Stomach (tissue), 4 donors: ENCODE measurements at regions not wholly inside any gene's neighbourhood (a gene's known extent, or its start where the extent isn't known, plus 50 kb on each side); places are given as distances from the start of the nearest gene placed in this dataset.

Experiments
- EP300 ChIP-seq: sonication (generic); formaldehyde crosslinking; IDR thresholded peaks from one replicate; pipeline ENCODE4 v1.6.1; 2017; ENCODE audit warnings: antibody characterized with exemption
- POLR2A ChIP-seq, 4 donors: fragments of 450-650 bp; IDR thresholded peaks; one replicate each; pipeline ENCODE4 v1.6.1; 2016; ENCODE audit warnings: antibody characterized with exemption in 4 of 4, control low read depth in 2 of 4, mild to moderate bottlenecking in 1 of 4, moderate library complexity in 1 of 4
- POLR2AphosphoS5 ChIP-seq, 3 donors: sonication (generic); formaldehyde crosslinking; IDR thresholded peaks; one replicate each; pipeline ENCODE4 v1.6.1; 2016; ENCODE audit warnings: antibody characterized with exemption in 3 of 3
- TF ChIP-seq, protein P1 (sequence below), 7 experiments: fragments of 450-650 bp in 4 of 7; fragments of 200-600 bp in 3 of 7; sonication (generic) in 3 of 7; IDR thresholded peaks; one replicate each; pipeline ENCODE4 v1.5.1; 2016 to 2019; ENCODE audit warnings: antibody characterized with exemption in 7 of 7, control low read depth in 2 of 7, mild to moderate bottlenecking in 1 of 7

DNA sequence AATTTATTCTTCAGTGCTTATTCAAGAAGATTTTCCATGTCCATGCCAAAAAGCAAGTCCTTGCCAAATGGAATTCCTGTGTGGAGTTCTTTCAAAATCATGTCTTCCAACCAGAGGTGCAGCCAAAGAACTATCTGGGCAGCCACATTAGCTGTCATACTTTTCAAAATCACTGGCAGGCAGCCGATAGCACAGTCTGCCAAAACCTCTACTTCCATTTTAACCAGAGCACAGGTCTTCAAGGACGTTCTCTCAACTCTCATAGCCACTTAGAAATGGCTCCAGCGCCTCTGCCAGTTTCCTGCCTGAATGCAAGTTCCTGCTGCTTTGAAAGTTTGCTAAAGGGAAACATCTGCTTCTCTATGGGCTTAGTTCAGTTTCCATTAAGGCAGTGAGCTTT is 975.7 kb upstream of the ADGRL4 start:
- TF ChIP-seq POLR2A (IDR thresholded peaks at IDR 0.05) (no peak), EP300 (no peak), POLR2AphosphoS5 (IDR thresholded peaks at IDR 0.05) (peak in 1 of 3 donors; percentile 6)
- TF ChIP-seq, protein P1, sequence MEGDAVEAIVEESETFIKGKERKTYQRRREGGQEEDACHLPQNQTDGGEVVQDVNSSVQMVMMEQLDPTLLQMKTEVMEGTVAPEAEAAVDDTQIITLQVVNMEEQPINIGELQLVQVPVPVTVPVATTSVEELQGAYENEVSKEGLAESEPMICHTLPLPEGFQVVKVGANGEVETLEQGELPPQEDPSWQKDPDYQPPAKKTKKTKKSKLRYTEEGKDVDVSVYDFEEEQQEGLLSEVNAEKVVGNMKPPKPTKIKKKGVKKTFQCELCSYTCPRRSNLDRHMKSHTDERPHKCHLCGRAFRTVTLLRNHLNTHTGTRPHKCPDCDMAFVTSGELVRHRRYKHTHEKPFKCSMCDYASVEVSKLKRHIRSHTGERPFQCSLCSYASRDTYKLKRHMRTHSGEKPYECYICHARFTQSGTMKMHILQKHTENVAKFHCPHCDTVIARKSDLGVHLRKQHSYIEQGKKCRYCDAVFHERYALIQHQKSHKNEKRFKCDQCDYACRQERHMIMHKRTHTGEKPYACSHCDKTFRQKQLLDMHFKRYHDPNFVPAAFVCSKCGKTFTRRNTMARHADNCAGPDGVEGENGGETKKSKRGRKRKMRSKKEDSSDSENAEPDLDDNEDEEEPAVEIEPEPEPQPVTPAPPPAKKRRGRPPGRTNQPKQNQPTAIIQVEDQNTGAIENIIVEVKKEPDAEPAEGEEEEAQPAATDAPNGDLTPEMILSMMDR (IDR thresholded peaks at IDR 0.05) = no peak
